ENCODE measurements at regions not wholly inside any gene's neighbourhood (a gene's known extent, or its start where the extent isn't known, plus 50 kb on each side); places are given as distances from the start of the nearest gene placed in this dataset.
"Not testable (repeated sequence)": the region's sequence is repeated elsewhere in the genome, so short reads cannot be mapped to it uniquely, and the experiment has no call there.

- no peak overlapping the region for H3K9ac ChIP-seq
- peaks cover 5% of the 10 kb centered on the region; the same call in 1 of the 2 replicates for H3K9me3 ChIP-seq
- WGBS (ENCODE audit: low lambda C conversion rate): 70% methylated on average over 2 of the region's 2 CpGs
- H3K9me2 ChIP-seq: no peaks in the 10 kb centered on the region
- DNase-seq: no peak
- H3K27me3 ChIP-seq (ENCODE audit: insufficient read depth): no peaks in the 10 kb centered on the region
- no peak overlapping the region for H3K4me2 ChIP-seq
- H3K27ac ChIP-seq (ENCODE audit: low read depth in 2 of 2, low read length in 1 of 2): no peak overlapping the region
- no peaks in the 10 kb centered on the region for H3F3A ChIP-seq (replicated peaks; ENCODE audit: insufficient read depth)
- no peaks in the 10 kb centered on the region for H4K20me1 ChIP-seq (ENCODE audit: insufficient read depth)
- H3K36me3 ChIP-seq (replicated peaks in 1 of 2; ENCODE audit: control insufficient read depth in 1 of 2, insufficient read depth in 2 of 2, low read length in 1 of 2): peaks cover 0 to 4% of the 10 kb centered on the region in 2 experiments
- POLR2A ChIA-PET: no interaction called here
- H3K4me1 ChIP-seq (ENCODE audit: control insufficient read depth in 1 of 2, insufficient read depth in 2 of 2, low read depth in 1 of 2, low read length in 1 of 2): no peaks in the 10 kb centered on the region
- TF ChIP-seq SIN3A (IDR thresholded peaks at IDR 0.05; ENCODE audit: borderline replicate concordance, low read depth, low read length) (no peak), MXI1 (IDR thresholded peaks at IDR 0.05; ENCODE audit: low read depth, low read length) (no peak), ELF1 (IDR thresholded peaks at IDR 0.05) (no peak), IRF3 (IDR thresholded peaks at IDR 0.05; ENCODE audit: low read depth, low read length) (no peak), RXRA (IDR thresholded peaks at IDR 0.05; ENCODE audit: borderline replicate concordance, low read depth) (no peak), FOSL2 (IDR thresholded peaks at IDR 0.05; ENCODE audit: borderline replicate concordance, low read depth) (no peak)
- TF ChIP-seq, protein P1, sequence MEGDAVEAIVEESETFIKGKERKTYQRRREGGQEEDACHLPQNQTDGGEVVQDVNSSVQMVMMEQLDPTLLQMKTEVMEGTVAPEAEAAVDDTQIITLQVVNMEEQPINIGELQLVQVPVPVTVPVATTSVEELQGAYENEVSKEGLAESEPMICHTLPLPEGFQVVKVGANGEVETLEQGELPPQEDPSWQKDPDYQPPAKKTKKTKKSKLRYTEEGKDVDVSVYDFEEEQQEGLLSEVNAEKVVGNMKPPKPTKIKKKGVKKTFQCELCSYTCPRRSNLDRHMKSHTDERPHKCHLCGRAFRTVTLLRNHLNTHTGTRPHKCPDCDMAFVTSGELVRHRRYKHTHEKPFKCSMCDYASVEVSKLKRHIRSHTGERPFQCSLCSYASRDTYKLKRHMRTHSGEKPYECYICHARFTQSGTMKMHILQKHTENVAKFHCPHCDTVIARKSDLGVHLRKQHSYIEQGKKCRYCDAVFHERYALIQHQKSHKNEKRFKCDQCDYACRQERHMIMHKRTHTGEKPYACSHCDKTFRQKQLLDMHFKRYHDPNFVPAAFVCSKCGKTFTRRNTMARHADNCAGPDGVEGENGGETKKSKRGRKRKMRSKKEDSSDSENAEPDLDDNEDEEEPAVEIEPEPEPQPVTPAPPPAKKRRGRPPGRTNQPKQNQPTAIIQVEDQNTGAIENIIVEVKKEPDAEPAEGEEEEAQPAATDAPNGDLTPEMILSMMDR (IDR thresholded peaks at IDR 0.05): no peak
- CTCF ChIA-PET: interaction anchor here (0.7 to 1.8 kb wide), 3 partner anchors 12 to 172 kb away, joined by 3 to 5 read pairs (median 3); no protein-coding TSS in a partner anchor
- H3K4me3 ChIP-seq (ENCODE audit: low read depth in 2 of 2, low read length in 1 of 2): no peak overlapping the region
- H2AFZ ChIP-seq (ENCODE audit: low read depth): no peak overlapping the region
- H3K79me2 ChIP-seq (ENCODE audit: insufficient read depth): no peaks in the 10 kb centered on the region
Measured at GRCh38 chr1:181969902-181970301, 91.6 kb downstream of the ZNF648 start.

- H3K27me3 ChIP-seq (ENCODE audit: insufficient read depth); H3K79me2 ChIP-seq (ENCODE audit: insufficient read depth); H3K4me3 ChIP-seq (ENCODE audit: low read depth in 2 of 2, low read length in 1 of 2); H3K27ac ChIP-seq (ENCODE audit: low read depth in 2 of 2, low read length in 1 of 2); H3K36me3 ChIP-seq (replicated peaks in 1 of 2; ENCODE audit: control insufficient read depth in 1 of 2, insufficient read depth in 2 of 2, low read length in 1 of 2); H3F3A ChIP-seq (replicated peaks; ENCODE audit: insufficient read depth); H3K9me3 ChIP-seq; CTCF ChIA-PET; H3K4me1 ChIP-seq (ENCODE audit: control insufficient read depth in 1 of 2, insufficient read depth in 2 of 2, low read depth in 1 of 2, low read length in 1 of 2); DNase-seq; POLR2A ChIA-PET; H3K9ac ChIP-seq; H3K9me2 ChIP-seq; H3K4me2 ChIP-seq; H2AFZ ChIP-seq (ENCODE audit: low read depth); H4K20me1 ChIP-seq (ENCODE audit: insufficient read depth): not testable (repeated sequence)
- WGBS (ENCODE audit: low lambda C conversion rate): 75% methylated on average over 11 of the region's 11 CpGs
Measured at GRCh38 chr1:181954696-181955095, 106.8 kb downstream of the ZNF648 start.

GRCh38 chr1:181954178-181954577, 107.3 kb downstream of the ZNF648 start:
- CTCF ChIA-PET: not testable (repeated sequence)

More at GRCh38 chr1:181954178-181954577, 107.3 kb downstream of the ZNF648 start:
- H3K9ac ChIP-seq; H2AFZ ChIP-seq (ENCODE audit: low read depth); DNase-seq; H3K27me3 ChIP-seq (ENCODE audit: insufficient read depth); H3K4me3 ChIP-seq (ENCODE audit: low read depth in 2 of 2, low read length in 1 of 2); POLR2A ChIA-PET; H3K79me2 ChIP-seq (ENCODE audit: insufficient read depth); H3K9me3 ChIP-seq; H3K4me1 ChIP-seq (ENCODE audit: control insufficient read depth in 1 of 2, insufficient read depth in 2 of 2, low read depth in 1 of 2, low read length in 1 of 2); H3K4me2 ChIP-seq; H4K20me1 ChIP-seq (ENCODE audit: insufficient read depth); H3F3A ChIP-seq (replicated peaks; ENCODE audit: insufficient read depth); H3K36me3 ChIP-seq (replicated peaks in 1 of 2; ENCODE audit: control insufficient read depth in 1 of 2, insufficient read depth in 2 of 2, low read length in 1 of 2); H3K9me2 ChIP-seq; H3K27ac ChIP-seq (ENCODE audit: low read depth in 2 of 2, low read length in 1 of 2): not testable (repeated sequence)
- 40% methylated on average over 7 of the region's 7 CpGs for WGBS (ENCODE audit: low lambda C conversion rate)

All from SK-N-SH (cell line).